Tibial artery (tissue), 4 donors: ENCODE measurements at regions not wholly inside any gene's neighbourhood (a gene's known extent, or its start where the extent isn't known, plus 50 kb on each side); places are given as distances from the start of the nearest gene placed in this dataset.

ENCODE experiments used
- DNase-seq, 2 donors: peaks; one replicate each; pipeline ENCODE4 v3.0.0-alpha.2; 2019
- H3K27ac ChIP-seq, 2 donors: fragments of 200-600 bp; sonication (generic) in 1 of 2; 1 replicate in 1 of 2; 2 replicates in 1 of 2; pipeline ENCODE4 v1.5.1; 2018 to 2019; ENCODE audit warnings: mild to moderate bottlenecking in 1 of 2
- H3K27me3 ChIP-seq, 2 donors: fragments of 200-600 bp; sonication (generic) in 1 of 2; one replicate each; pipeline versions ENCODE4 v1.5.1 to v1.6.0; 2016 to 2019
- H3K36me3 ChIP-seq, 3 donors: fragments of 200-600 bp; sonication (generic) in 2 of 3; one replicate each; pipeline ENCODE4 v1.5.1; 2016 to 2019; ENCODE audit warnings: mild to moderate bottlenecking in 2 of 3
- H3K4me1 ChIP-seq, 4 donors: fragments of 200-600 bp; sonication (generic) in 2 of 4; 1 replicate in 3 of 4; 2 replicates in 1 of 4; pipeline ENCODE4 v1.5.1; 2016 to 2019
- H3K4me3 ChIP-seq, 2 donors: fragments of 200-600 bp; sonication (generic) in 1 of 2; 1 replicate in 1 of 2; 2 replicates in 1 of 2; pipeline ENCODE4 v1.5.1; 2018 to 2019; ENCODE audit warnings: mild to moderate bottlenecking in 2 of 2
- H3K9me3 ChIP-seq, 3 donors: fragments of 200-600 bp; sonication (generic) in 1 of 3; one replicate each; pipeline ENCODE4 v1.5.1; 2016 to 2019
- CTCF ChIP-seq, 2 experiments: fragments of 200-600 bp in 1 of 2; fragments of 450-650 bp in 1 of 2; IDR thresholded peaks; one replicate each; pipeline ENCODE4 v1.5.1; 2017 to 2019; ENCODE audit warnings: antibody characterized with exemption in 2 of 2, mild to moderate bottlenecking in 1 of 2, moderate library complexity in 1 of 2
- intact Hi-C: fragments of 100-400 bp; cut with DNase I; formaldehyde crosslinking; loops from one replicate; pipeline ENCODE4 v1.15.0; 2023; ENCODE audit warnings: low total_unique reads

DNA sequence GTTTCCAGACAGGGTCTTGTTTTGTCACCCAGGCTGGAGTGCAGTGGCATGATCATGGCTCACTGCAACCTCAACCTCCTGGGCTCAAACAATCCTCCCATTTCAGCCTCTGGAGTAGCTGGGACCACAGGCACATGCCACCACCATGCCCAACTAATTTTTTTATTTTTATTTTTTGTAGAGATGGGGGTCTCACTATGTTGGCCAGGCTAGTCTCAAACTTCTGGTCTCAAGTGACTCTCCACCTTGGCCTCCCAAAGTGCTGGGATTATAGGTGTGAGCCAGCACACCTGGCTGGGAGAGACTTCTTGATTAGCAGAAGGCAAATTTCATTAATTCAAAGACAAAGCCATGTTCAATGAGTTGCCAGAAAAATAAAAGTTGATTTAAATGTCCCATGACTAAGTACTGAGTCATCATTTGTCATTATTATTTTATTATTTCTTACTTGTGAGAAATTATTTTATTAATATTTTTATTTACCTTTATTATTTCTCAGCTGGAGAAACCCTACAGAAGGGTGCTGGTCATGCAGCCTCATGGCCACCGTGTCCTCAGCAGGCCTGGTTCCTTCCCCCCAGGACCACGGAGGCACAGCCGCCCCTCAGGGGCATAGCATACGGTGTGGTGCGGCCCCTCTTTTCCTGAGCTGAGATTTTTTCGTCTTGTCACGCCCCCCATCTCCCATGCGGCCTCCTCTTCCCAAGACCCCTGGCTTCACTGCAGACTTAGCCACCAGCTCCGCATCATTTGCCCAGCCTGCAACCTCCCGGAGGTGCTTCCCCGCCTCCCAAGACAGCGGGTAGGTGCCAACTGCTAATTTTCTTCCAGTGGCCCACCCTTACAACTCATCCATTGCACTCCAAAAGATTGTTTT lies 55.3 kb upstream of the SIM2 start:
- Histone ChIP-seq H3K9me3 (no peaks in the 10 kb centered on the region), H3K4me3 (no peak overlapping the region), H3K4me1 (no peaks in the 10 kb centered on the region), H3K36me3 (no peaks in the 10 kb centered on the region), H3K27me3 (peaks cover 0 to 30% of the 10 kb centered on the region in 2 donors), H3K27ac (no peak overlapping the region)
- TF ChIP-seq CTCF (IDR thresholded peaks at IDR 0.05) = no peak
- intact Hi-C loops = no loop called here
- DNase-seq = no peak

GRCh38 chr21:36646011-36646410 lies 52.9 kb upstream of the SIM2 start:
- no peak for TF ChIP-seq CTCF (IDR thresholded peaks at IDR 0.05)
- Histone ChIP-seq H3K27ac (no peak overlapping the region), H3K4me3 (no peak overlapping the region), H3K36me3 (no peaks in the 10 kb centered on the region), H3K4me1 (no peaks in the 10 kb centered on the region), H3K27me3 (peaks cover 0 to 12% of the 10 kb centered on the region in 2 donors), H3K9me3 (no peaks in the 10 kb centered on the region)
- DNase-seq = no peak
- intact Hi-C loops = no loop called here

GRCh38 chr21:36646645-36647044 lies 52.3 kb upstream of the SIM2 start:
- intact Hi-C loops = no loop called here
- TF ChIP-seq CTCF (IDR thresholded peaks at IDR 0.05) = no peak
- Histone ChIP-seq H3K36me3 (no peaks in the 10 kb centered on the region), H3K4me1 (no peaks in the 10 kb centered on the region), H3K27me3 (peaks cover 0 to 8% of the 10 kb centered on the region in 2 donors), H3K27ac (no peak overlapping the region), H3K9me3 (no peaks in the 10 kb centered on the region), H3K4me3 (no peak overlapping the region)
- no peak for DNase-seq

DNA sequence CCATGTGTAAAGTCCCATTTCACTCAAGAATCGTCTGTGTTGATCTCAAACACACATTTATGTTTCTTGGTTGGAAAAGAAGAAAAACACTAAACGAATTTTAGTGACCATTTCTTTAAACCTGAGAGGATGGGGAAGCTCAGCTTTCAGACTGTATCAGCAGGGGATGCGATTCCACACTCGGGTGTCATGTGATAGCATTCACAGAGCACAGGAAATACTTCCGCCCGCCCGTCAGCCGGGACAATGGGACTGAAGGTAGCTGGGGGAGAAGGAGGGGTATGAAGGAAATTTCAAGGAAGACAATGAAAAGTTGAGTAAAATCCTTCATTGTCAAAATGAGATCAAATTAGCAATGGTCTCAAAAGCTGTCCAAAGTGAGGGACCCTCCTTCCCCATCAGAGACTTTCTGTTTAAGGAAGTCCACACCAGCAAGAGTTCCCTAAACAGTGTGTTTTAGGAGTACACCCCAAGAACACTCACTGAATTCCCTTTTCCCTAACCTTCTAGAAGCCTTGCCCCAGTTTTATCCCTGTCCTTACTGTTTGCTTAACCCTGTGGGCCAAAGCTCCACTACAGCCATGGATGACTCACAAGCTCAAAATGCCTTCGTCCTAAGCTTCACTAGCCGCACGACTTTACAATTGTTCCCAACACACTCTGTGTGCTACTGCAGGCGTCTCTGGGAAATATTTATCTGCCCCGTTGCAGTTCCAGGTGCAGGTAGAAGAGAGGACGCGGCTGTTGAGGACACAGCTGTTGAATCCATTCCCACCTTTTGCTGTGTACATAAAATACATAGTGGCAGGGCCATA lies 51.4 kb upstream of the SIM2 start:
- Histone ChIP-seq H3K27me3 (peaks cover 0 to 7% of the 10 kb centered on the region in 2 donors), H3K4me1 (no peaks in the 10 kb centered on the region), H3K36me3 (no peaks in the 10 kb centered on the region), H3K27ac (no peak overlapping the region), H3K4me3 (no peak overlapping the region), H3K9me3 (no peaks in the 10 kb centered on the region)
- TF ChIP-seq CTCF (IDR thresholded peaks at IDR 0.05) = no peak
- intact Hi-C loops = no loop called here
- no peak for DNase-seq
